GM18909 (cell line): ENCODE measurements at regions not wholly inside any gene's neighbourhood (a gene's known extent, or its start where the extent isn't known, plus 50 kb on each side); places are given as distances from the start of the nearest gene placed in this dataset.
"Not testable (repeated sequence)": the region's sequence is repeated elsewhere in the genome, so short reads cannot be mapped to it uniquely, and the experiment has no call there.

Experiments used
- ATAC-seq: cut with Tn5 transposase; IDR thresholded peaks from one replicate; pipeline ENCODE4 v1.9.1; 2021; ENCODE audit warnings: mild to moderate bottlenecking; ENCODE audit not compliant: unreplicated experiment, poor library complexity

GRCh38 chr16:62853887-62854286 lies 817.6 kb upstream of the CDH8 start:
- no peak for ATAC-seq

GRCh38 chr16:62846399-62847057 lies 810.3 kb upstream of the CDH8 start:
- ATAC-seq: no peak

- no peak for ATAC-seq
Measured at GRCh38 chr16:62832214-62832613, 796.0 kb upstream of the CDH8 start.

GRCh38 chr16:62831235-62831850 lies 795.1 kb upstream of the CDH8 start:
- no peak for ATAC-seq

- no peak for ATAC-seq
Measured at GRCh38 chr16:62829607-62830006, 793.4 kb upstream of the CDH8 start.

GRCh38 chr16:62829084-62829483 lies 792.8 kb upstream of the CDH8 start:
- no peak for ATAC-seq

GRCh38 chr16:62821824-62822223 lies 785.6 kb upstream of the CDH8 start:
- ATAC-seq: no peak

GRCh38 chr16:62816971-62817519 lies 780.8 kb upstream of the CDH8 start:
- no peak for ATAC-seq

GRCh38 chr16:62814891-62815290 lies 778.7 kb upstream of the CDH8 start:
- ATAC-seq: no peak

GRCh38 chr16:62805221-62805857 lies 769.1 kb upstream of the CDH8 start:
- ATAC-seq: no peak

GRCh38 chr16:62794724-62795123 lies 758.5 kb upstream of the CDH8 start:
- no peak for ATAC-seq

- ATAC-seq: not testable (repeated sequence)
Measured at GRCh38 chr16:62780081-62780480, 743.8 kb upstream of the CDH8 start.

- ATAC-seq: no peak
Measured at GRCh38 chr16:62764572-62764971, 728.3 kb upstream of the CDH8 start.

- ATAC-seq: no peak
Measured at GRCh38 chr16:62760398-62760797, 724.2 kb upstream of the CDH8 start.

GRCh38 chr16:62755938-62756337 lies 719.7 kb upstream of the CDH8 start:
- no peak for ATAC-seq

GRCh38 chr16:62752854-62753253 lies 716.6 kb upstream of the CDH8 start:
- ATAC-seq: no peak

- no peak for ATAC-seq
Measured at GRCh38 chr16:62751218-62751617, 715.0 kb upstream of the CDH8 start.

GRCh38 chr16:62741692-62742091 lies 705.5 kb upstream of the CDH8 start:
- no peak for ATAC-seq

GRCh38 chr16:62738666-62739460 lies 702.6 kb upstream of the CDH8 start:
- ATAC-seq: no peak

- no peak for ATAC-seq
Measured at GRCh38 chr16:62732092-62732491, 695.9 kb upstream of the CDH8 start.
